Medulla oblongata (tissue), 1 donor: ENCODE measurements at regions not wholly inside any gene's neighbourhood (a gene's known extent, or its start where the extent isn't known, plus 50 kb on each side); places are given as distances from the start of the nearest gene placed in this dataset.

Experiments used
- DNase-seq: peaks from one replicate; pipeline ENCODE4 v3.0.0-alpha.2; 2015; ENCODE audit errors: extremely low spot score

GRCh38 chr1:162921311-162921710 lies 60.3 kb upstream of the CCDC190 start:
- no peak for DNase-seq

GRCh38 chr1:162919034-162919433 lies 58.1 kb upstream of the CCDC190 start:
- peak; percentile 19 for DNase-seq

- DNase-seq, result no peak
Observed at GRCh38 chr1:162918151-162918754, 57.3 kb upstream of the CCDC190 start.

- no peak for DNase-seq
Observed at GRCh38 chr1:162916821-162917613, 56.0 kb upstream of the CCDC190 start.

- no peak for DNase-seq
Observed at GRCh38 chr1:162916407-162916806, 55.4 kb upstream of the CCDC190 start.

GRCh38 chr1:162914601-162915000 lies 53.6 kb upstream of the CCDC190 start:
- DNase-seq, result no peak

GRCh38 chr1:162913345-162913744 lies 52.4 kb upstream of the CCDC190 start:
- DNase-seq, result no peak

- DNase-seq, result no peak
Observed at GRCh38 chr1:162912061-162912667, 51.2 kb upstream of the CCDC190 start.
